GM20431 (cell line): ENCODE measurements at regions not wholly inside any gene's neighbourhood (a gene's known extent, or its start where the extent isn't known, plus 50 kb on each side); places are given as distances from the start of the nearest gene placed in this dataset.

Source experiments
- in situ Hi-C: fragments of 300-500 bp; cut with MseI, MboI; formaldehyde crosslinking; loops from one replicate; pipeline ENCODE4 v1.15.0; 2020; ENCODE audit warnings: low sequenced_read_pairs; ENCODE audit not compliant: unreplicated experiment

DNA sequence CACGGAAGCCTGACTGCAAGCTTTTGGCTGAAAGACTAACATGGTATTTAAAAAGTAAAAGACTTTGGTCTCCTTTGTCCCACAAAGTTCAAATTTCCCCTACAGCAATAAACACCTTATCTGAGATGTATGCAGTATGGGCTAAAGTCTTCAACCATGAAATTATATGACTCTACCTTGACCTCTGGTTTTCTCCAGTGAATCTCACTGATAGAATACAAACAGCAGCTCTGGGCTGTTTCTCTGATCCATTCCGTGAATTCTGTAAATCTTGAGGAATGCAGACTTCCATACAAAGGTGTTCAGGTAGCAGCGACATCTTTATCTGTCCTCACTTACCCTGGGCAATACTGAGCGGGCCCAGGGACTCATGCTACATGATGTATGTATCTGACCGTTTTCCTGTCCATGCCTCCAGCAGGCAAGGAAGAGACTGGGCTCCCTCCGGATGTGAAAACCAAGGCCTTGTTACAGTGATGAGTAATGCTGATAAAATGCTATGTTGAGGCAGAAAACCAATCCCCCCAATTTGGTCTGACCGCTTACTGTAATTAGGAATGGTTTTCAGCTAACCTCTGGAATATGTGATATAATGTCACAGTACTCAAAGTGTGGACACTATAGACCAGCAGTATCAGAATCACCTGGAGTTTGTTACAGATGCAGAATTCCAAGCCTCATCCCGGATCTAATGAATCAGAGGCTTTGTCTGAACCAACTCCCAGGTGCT is 589.8 kb downstream of the HS3ST4 start:
- in situ Hi-C loops: no loop called here

DNA sequence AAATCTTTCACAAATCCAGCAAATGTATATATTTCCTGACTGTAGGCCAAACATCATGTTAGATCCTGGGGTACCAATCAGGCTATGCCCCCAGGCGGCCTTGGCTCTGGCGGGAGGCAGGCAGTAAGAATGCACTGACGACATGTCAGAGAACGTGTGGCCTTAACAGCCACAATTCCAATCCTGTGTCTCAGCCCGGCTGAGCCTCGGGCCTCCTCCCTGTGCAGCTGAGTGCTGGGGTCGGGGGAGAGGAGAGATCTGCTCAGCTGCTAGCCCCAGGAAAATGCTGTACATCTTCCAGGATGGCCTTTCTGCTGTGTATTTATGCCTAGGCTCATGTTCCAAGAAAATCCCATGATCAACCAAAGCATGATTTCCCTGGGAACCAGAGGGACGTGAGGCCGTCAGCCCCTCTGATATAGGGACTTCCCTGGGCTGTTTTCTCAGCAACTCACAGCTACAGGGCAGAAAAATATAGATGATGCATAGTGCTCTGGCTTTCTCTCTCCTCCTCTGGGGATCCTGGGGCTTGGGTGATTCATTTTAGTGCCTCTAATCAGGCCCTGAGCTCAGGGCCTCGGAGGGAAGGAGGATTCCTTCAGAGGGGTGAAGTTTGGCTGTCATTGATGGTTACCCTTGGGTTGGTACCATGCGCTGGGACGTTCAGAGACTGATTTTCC is 604.0 kb downstream of the HS3ST4 start:
- in situ Hi-C loops: no loop called here

DNA sequence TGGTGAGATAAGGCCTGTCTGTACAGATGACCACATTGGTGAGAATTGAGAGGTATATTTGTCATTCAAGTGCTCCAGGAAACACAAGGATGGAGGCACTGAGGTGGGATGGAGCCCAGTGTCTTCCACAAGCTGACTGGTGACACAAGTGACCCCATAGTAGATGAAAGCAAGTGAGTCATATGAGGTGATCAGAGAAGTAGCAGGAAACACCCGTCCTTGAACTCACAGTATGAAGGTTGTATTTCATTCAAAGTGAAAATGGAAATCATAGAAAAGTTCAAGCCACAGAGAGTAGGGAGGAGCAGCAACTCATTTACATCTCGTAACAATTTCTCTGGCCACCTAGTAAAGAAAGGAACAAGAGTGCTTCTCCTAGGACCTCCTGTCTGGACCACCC is 609.8 kb downstream of the HS3ST4 start:
- in situ Hi-C loops: no loop called here

DNA sequence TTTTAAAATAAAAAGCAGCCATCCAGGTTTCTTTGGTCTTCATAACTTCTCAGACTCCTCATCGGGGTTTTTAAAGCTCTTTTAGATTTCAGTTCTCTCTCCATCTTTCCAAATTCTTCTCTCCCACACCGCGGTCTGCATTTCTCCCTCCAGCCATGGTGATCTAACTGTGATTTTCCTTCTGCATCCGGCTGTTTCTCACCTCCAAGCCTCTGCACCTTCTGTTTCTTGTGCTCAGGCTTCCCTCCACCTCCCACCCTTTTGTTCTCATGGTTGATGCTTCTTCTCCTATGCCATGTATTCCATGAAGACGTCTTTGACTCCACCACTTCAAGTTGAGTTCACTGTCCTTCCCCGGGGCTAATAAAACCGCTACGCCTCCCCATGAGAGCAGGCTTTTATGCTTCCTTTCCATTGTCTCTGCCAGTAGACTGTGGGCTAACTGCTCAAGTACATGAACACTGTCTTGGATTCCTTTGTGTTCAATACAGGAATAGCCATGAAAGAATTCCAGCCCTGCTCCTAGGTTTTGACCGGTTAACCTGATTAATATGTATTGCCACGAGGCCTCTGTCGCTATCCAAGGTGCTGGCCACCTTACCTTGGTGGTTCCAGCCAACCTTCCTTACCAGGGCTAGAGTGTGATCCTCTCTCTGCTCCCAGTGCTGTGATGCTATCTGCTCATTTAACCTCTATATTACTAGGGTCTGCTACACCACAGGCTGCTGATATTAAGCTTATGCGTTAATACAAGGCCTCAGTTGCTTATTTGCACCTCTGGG is 625.1 kb downstream of the HS3ST4 start:
- in situ Hi-C loops: no loop called here

DNA sequence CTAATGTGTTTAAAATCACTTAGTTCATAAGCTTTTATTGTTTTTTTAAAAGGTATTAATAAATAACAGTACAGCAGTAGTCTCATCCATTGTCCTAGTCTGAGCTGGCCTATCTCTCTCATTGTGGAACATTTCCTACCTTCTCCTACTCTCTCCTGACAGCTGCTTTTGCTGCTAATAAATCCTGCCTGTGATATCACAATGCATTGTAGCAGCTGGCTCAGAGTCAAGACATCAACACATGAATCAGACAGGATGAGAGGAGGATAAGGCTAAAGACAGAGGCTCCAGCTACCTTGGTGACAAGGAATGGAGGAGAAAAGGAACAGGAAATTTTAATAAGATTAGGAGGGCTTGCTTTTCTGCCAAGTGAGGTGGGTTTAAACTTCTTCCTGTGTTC is 626.1 kb downstream of the HS3ST4 start:
- in situ Hi-C loops: no loop called here

DNA sequence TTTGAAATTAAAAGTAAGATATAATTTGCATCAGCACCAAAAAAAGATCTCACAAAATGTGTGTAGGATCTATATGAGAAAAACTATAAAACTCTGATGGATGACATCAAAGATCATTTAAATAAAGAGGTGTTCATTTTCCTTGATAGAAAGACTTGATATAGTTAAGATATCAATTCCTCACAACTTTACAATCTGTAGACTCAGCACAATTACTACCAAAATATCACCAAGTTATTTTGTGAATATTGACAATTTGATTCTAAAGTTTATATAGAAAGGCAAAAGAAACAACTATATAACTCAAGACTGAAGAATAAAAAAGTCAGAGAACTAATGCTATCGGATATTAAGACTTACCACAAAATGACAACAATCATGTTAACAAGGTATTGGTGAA is 638.9 kb downstream of the HS3ST4 start:
- in situ Hi-C loops: no loop called here

DNA sequence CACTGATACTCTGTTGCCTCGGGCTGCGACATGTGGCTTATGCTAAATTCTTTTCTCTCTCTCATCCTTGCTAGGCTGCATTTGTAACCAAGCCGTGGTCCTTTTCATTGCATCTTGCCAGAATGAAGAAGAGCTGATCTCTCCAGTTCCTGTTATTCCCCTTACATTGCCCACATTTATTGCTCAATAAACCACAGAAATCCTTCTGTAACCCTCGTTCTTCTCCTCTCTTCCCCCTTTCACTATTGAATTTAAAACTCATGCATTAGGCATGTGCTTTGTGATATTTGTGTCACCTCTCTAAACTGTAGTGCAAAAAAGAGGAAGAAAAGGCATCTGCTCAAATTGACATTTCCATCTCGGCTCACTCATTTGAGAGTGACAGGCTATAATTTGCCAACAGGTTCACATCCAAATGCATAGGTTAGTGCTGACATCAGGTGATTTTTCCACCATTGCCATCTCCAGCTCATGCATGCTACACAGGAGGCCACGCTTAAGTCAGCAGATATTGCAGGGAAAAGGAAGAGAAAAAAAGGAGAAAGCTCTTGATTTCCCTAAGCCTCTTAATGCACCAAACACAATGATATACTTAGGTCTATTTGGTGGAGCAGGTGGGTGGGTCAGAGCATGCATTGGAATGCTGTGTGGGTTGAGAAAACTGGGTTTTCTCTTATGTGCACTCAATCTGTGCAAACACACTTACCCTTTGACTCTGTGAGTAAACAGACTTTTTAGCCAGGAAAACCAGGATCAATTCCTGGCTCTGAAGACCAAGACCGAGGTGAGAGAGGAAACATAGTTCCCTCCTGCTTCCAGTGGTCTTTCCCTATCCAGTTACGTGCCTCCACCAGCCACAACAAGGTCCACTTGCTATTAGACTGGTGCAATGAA is 642.7 kb downstream of the HS3ST4 start:
- in situ Hi-C loops: no loop called here

DNA sequence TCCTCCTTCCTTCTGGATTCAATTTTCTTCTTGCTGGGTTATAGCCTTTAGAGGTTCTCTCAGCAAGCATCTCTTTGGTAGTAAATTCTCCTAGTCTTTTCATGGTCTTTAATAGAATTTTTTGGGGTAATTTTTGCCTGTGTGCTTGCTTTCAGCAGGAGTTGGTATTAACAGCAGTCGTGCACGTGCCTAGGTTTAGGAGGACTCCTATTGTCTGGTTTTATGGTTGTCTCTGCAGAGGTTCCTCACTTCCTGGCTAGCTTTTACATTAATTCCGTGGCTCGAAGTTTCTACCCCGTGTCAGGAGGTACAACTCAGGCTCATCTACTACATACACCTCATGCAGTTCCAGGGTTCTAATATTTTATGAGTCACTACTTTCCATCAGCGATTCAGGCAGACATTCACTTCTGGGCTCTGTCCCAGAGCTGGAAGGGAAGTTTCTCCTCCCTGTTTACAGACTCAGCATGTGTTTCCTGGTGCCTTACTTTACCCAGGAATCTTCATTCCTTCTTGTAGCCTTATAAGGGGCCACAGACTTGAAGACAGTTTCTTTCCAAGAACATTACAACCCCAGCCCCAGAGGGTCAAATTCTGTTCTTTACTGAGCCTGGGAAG is 643.6 kb downstream of the HS3ST4 start:
- in situ Hi-C loops: no loop called here

DNA sequence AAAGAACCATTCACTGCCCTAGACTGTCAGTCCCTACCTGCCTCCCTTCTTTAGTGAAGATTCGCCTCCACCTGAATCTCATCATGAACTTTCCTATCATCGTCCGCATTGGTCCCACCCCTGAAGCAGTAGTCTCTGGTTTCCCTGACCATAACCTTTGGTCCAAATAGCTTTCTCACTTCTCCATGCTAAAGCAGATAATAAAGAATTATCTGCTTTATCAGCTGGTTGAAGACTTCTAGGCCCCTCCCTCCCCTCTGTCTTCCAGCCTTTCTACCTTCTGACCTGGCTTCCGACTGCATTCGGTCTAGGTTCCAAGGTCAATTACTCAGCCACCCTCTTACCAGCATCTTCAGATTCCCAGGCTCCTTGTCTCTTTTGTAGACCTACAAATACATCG is 650.9 kb downstream of the HS3ST4 start:
- in situ Hi-C loops: no loop called here

DNA sequence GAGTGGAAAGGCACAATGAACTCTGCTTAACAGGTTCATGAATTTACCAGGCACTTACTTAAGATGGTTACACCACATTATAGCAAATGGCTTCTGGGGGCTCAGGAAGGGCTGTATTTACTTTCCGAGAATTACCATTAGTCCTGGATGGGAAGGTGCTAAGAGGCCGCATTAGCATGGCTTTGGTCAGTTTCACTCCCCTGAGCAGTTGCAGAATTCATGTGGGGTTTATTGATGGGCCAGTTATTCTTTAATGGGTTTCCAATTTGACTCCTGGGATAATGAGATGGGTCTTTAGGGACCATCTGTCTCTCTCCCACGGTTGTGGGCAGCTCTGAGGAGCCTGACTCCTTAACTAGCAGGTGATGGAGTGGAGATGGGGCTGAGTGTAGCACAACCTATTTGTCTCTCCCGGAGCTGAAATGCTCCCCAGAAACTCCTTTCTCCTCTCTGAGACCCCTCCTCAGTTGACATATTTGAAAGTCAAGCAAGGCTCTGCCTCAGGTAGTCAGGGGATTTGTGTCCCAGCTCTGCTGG is 652.5 kb downstream of the HS3ST4 start:
- in situ Hi-C loops: no loop called here

DNA sequence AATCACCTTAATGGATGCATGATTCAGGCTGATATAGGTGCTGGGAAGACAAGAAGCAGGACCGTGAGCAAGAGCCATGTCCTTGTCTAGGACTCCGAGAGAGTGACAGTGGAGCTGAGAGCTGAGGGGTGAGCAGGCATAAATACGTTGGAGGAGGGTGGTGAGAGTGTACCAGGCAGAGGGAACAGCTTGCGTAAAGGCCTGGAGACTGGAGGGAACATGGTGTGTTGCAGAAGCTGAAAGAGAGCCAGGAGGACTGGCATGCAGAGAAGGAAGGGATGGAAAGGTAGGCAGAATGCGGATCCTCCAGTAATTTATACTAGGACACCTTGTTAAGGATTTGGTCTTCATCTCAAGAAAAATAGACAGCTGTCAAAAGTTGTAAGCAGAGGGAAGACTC is 653.2 kb downstream of the HS3ST4 start:
- in situ Hi-C loops: no loop called here

DNA sequence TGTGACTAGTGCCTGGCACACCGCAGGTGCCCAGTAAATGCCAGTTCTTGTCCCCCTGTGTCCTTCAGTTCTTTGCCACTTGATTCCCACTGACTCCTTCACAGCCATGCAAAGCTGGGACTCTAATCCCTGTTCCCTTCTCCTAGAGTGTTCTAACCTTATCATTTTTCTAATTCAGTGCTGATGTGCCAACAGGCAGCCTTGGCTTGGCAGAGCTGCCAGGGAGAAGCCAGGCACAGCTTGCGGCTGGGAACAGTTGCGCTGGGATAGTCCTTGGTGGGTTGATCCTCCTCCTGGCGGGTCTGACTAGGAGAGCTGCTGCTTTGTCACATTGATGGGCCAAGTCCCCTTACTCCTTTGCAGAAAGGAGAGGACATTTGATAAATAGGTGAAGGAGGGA is 654.2 kb downstream of the HS3ST4 start:
- in situ Hi-C loops: no loop called here

DNA sequence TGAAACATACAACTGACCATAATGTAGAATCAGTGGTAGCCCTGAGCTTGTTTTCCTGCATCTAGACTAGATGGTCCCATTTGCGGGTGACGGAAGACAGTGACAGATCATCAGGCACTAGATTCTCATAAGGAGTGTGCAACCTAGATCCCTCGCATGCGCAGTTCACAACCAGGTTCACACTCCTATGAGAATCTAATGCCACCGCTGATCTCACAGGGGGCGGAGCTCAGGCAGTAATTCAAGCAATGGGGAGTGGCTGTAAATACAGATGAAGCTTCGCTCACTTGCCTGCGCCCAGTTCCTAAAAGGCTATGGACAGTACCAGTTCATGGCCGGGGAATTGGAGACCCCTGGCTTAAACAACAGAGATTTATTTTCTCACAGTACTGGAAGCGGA is 656.3 kb downstream of the HS3ST4 start:
- in situ Hi-C loops: no loop called here

DNA sequence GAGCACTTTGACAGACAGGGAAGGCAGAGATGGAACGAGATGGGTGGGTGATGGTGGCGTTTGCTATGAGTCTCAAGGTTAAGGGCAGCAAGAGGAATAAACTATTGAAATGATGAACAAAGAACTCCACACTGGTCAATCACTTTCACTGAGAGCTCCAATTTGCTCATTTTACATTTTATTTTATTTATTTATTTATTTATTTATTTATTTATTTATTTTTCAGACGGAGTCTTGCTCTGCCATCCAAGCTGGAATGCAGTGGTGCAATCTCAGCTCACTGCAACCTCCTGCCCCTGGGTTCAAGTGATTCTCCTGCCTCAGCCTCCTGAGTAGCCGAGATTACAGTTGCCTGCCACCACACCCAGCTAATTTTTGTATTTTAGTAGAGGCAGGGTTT is 669.1 kb downstream of the HS3ST4 start:
- in situ Hi-C loops: no loop called here

DNA sequence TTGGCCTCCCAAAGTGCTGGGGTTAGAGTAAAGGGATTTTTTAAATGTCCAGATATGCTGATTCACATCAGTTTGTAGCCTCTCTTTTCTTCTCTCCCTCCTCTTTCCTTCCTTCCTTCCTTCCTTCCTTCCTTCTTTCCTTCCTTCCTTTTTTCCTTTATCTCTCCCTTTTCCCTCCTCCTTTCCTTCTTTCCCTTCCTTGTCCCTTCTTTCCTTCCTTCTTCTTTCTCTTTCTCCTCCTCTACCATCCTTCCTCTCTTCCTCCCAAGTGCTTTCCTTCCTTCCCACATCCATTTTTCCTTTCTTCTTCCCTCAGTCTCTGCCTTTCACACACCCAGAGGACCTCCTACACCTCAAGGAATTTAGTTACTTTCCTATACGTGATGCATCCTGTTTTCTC is 671.8 kb downstream of the HS3ST4 start:
- in situ Hi-C loops: no loop called here

DNA sequence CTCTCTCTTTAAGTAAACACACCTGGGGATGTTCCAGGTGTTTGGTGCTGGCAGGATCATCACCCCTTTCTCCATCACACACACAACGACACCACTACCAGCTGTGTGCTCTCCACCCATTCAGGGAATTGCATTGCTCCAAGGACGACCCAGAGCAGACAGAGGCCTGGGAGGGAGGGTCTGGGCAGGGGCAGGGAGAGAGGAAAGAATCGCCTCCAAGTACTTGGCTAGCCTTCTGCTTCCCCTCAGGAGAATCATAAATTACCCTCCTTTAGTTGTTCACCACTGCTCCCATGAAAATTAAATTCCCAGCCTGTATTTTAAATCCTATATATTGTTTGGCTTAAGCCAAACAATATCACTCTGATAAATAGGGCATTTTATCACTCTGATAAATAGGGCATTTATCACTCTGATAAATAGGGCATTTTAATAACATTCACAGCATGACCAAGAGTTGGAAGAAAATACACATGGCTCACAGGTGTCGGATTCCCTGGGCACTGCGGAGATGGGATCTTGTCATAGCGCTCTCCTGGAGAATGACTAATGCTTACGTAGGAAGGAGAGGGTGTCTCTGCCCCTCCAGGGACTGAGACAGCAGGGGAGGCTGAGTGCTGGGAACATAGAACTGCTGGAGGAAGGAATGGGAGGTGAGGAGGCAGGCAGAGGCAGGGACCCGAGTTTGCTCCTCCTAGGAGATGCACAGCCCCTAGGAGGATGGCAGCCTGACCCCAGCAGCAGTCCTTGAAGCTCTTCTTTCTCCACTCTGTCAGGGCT is 673.6 kb downstream of the HS3ST4 start:
- in situ Hi-C loops: no loop called here

DNA sequence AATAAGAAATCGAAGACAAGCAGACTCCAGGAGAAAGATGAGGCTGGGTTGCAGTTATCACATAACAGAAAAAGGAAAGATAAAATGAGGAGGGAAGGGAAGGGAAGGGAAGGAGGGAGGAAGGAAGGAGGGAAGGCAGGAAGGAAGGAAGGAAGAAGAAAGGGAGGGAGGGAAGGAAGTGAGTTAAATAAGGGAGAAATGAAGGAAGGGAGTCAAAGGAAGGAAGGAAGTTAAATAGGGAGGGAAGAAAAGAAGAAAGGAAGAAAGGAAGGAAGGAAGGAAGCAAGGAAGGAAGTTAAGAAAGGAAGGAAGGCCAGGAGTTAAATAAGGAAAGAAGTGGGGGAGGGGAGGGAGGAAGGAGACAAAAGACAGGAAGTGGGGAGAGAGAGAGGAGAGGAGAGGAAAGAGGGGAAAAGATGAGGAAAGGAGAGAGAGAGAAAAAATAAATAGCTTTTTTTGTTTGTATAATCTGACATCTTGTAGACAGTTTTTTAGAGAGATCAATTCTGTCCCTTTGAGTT is 679.6 kb downstream of the HS3ST4 start:
- in situ Hi-C loops: no loop called here

DNA sequence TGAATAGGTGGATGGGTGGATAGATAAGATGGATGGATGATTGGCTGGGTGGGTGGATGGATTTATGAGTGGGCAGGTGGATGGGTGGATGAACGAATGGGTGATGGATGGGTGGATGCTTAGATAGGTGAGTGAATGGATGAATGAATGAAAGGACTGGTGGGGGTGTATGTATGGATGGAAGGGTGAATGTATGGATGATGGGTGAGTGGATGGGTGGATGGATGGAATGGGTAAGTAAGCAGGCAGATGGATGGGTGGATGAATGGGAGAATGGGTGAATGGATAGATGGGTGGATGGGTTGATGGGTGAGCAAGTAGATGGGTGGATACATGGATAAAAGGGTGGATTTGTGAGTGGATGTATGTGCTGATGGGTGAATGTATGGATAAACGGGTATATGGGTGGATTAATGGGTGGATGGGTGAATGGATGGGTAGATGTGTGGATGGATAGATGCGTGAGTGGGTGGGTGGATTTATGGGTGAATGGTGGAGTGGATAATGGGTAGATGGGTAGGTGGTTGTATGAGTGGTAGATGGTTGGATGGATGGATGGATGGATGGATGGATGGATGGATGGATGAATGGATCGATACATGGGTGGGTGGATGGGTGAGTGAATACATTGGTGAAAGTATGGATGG is 682.6 kb downstream of the HS3ST4 start:
- in situ Hi-C loops: no loop called here
